Activated T-cell treated with anti-CD3 and anti-CD28 coated beads, Interleukin-2, amount 50 U/mL, for 48 hours (primary cell): ENCODE measurements at regions not wholly inside any gene's neighbourhood (a gene's known extent, or its start where the extent isn't known, plus 50 kb on each side); places are given as distances from the start of the nearest gene placed in this dataset.
"Not testable (repeated sequence)": the region's sequence is repeated elsewhere in the genome, so short reads cannot be mapped to it uniquely, and the experiment has no call there.

Experiments
- DNase-seq, 2 experiments: peaks; one replicate each; pipeline ENCODE4 v3.0.0-alpha.2; 2020

DNA sequence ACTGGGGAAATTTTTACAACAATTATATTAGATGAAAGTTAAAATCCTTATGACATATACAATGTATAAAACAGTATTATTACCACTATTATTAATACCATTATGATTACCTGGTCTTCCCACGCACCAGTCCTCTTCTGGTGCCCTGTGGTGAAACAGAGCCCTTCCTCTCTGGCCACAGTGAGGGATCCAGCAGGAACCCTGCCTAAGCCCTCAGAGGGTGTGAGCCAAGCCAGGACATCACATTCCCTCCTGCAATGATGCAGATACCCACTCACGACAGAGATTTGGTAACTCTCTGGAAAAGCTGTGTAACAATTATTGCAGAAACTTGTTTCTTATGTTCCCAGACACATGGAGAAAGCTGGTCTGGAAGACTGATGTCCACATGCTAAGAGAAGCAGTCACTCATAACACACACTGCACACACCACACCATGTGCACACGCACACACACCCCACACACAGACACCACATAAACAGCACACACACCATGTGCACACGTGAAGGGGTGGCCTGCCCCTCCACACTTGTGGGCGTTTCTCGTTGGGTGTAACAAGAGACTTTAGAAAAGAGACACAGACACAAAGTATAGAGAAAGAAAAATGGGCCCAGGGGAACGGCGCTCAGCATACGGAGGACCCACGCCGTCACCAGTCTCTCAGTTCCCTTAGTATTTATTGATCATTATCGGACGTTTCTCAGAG, 1373.8 kb upstream of the DEFB115 start:
- not testable (repeated sequence) for DNase-seq

DNA sequence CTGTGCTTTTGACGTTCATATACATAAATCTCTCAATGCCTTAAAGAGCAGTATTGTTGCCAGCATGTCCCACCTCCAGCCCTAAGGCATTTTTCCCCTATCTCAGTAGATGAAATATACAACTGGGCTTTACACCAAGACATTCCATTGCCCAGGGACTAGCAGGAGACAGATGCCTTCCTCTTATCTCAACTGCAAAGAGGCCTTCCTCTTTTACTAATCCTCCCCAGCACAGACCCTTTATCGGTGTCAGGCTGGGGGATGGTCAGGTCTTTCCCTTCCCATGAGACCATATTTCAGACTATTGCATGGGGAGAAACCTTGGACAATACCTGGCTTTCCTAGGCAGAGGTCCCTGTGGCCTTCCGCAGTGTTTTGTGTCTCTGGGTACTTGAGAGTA, 1373.1 kb upstream of the DEFB115 start:
- not testable (repeated sequence) for DNase-seq

DNA sequence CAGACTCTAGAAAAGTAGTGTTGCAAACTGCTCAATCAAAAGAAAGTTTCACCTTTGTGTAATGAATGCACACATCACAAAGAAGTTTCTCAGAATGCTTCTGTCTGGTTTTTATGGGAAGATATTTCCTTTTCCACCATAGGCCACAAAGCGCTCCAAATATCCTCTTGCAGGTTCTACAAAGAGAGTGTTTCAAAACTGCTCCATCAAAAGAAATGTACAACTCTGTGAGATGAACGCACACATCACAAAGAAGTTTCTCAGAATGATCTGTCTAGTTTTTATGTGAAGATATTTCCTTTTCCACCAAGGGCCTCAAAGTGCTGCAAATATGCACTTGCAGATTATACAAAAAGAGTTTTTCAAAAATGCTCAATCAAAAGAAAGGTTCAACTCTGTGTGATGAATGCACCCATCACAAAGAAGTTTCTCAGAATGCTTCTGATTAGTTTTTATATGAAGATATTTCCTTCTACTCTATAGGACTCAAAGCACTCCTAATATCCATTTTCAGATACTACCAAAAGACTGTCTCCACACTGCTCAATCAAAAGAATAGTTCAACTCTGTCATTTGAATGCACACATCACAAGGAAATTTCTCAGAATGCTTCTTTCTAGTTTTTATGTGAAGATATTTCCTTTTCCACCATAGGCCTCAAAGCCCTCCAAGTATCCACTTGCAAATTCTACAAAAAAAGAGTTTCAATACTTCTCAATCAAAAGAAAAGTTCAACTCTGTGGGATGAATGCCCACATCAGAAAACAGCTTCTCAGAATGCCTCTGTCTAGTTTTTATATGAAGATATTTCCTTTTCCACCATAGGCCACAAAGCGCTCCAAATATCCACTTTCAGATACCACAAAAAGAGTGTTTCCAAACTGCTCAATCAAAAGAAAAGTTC, 1371.9 kb upstream of the DEFB115 start:
- DNase-seq = not testable (repeated sequence)

DNA sequence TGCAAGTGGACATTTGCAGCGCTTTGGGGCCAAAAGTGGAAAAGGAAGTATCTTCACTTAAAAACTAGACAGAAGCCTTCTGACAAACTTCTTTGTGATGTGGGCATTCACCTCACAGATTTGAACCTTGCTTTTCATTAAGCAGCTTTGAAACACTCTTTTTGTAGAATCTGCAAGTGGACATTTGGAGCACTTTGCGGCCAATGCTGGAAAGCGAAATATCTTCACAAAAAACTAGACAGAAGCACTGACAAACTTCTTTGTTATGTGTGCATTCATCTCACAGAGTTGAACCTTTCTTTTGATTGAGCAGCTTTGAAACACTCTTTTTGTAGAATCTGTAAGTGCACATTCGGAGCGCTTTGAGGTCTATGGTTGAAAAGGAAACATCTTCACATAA, 1365.9 kb upstream of the DEFB115 start:
- not testable (repeated sequence) for DNase-seq
